GM12873 (cell line): ENCODE measurements at regions not wholly inside any gene's neighbourhood (a gene's known extent, or its start where the extent isn't known, plus 50 kb on each side); places are given as distances from the start of the nearest gene placed in this dataset.

ENCODE experiments used
- CTCF ChIP-seq: IDR thresholded peaks from 2 replicates; pipeline ENCODE4 v1.5.1; 2012; ENCODE audit warnings: low read depth, mild to moderate bottlenecking, moderate library complexity, low read length, control low read depth; ENCODE audit not compliant: insufficient read depth; ENCODE audit errors: missing control alignments

- no peak for TF ChIP-seq CTCF
These were observed 59.0 kb upstream of the ZNF726 start for GRCh38 chr19:23855676-23856075.

- TF ChIP-seq CTCF, result no peak
These were observed 62.7 kb upstream of the ZNF726 start for GRCh38 chr19:23851966-23852365.

- TF ChIP-seq CTCF, result no peak
These were observed 74.1 kb upstream of the ZNF681 start for GRCh38 chr19:23832717-23833327.

GRCh38 chr19:23823952-23824389 lies 65.3 kb upstream of the ZNF681 start:
- peak; percentile 70 for TF ChIP-seq CTCF

- no peak for TF ChIP-seq CTCF
These were observed 64.0 kb upstream of the ZNF681 start for GRCh38 chr19:23822735-23823134.

- TF ChIP-seq CTCF, result peak; percentile 68
These were observed 58.8 kb upstream of the ZNF681 start for GRCh38 chr19:23817519-23817918.

- TF ChIP-seq CTCF, result no peak
These were observed 51.8 kb upstream of the ZNF681 start for GRCh38 chr19:23810496-23810895.
